ENCODE measurements at regions not wholly inside any gene's neighbourhood (a gene's known extent, or its start where the extent isn't known, plus 50 kb on each side); places are given as distances from the start of the nearest gene placed in this dataset.

- no peak for DNase-seq (ENCODE audit: low read depth in 1 of 2, low spot score in 1 of 2)
These were observed 50.3 kb upstream of the EPB41L1 start for GRCh38 chr20:36104244-36104643.
